ENCODE measurements at regions not wholly inside any gene's neighbourhood (a gene's known extent, or its start where the extent isn't known, plus 50 kb on each side); places are given as distances from the start of the nearest gene placed in this dataset.

- no peak for TF ChIP-seq ZNF513 (CRISPR knock-in tag; conservative IDR thresholded peaks at IDR 0.05)
- no peak for TF ChIP-seq SRSF4 (IDR thresholded peaks at IDR 0.05; ENCODE audit: low read depth, low read length, poor library complexity, severe bottlenecking)
- no peak for TF ChIP-seq SNAI1 (CRISPR knock-in tag; IDR thresholded peaks at IDR 0.05; ENCODE audit: borderline replicate concordance)
- 0 out of 2 replicates have a peak, but pooled peaks have one; percentile 30 for TF ChIP-seq ARID5B (CRISPR knock-in tag; IDR thresholded peaks at IDR 0.05)
- TF ChIP-seq NCOA2 (CRISPR knock-in tag; IDR thresholded peaks at IDR 0.05), result peak; percentile 11; the same call in 1 of the 2 replicates
- no peak for TF ChIP-seq ZNF292 (CRISPR knock-in tag; IDR thresholded peaks at IDR 0.05; ENCODE audit: borderline replicate concordance, low read depth)
- TF ChIP-seq MEIS2 (CRISPR knock-in tag; IDR thresholded peaks at IDR 0.05), result no peak
- TF ChIP-seq ZNF883 (CRISPR knock-in tag; IDR thresholded peaks at IDR 0.05; ENCODE audit: not compliant biosample characterization), result no peak
- no peak for TF ChIP-seq SOX13 (IDR thresholded peaks at IDR 0.05)
- TF ChIP-seq SOX13 (CRISPR knock-in tag; conservative IDR thresholded peaks at IDR 0.05 in 1 of 2, IDR thresholded peaks at IDR 0.05 in 1 of 2), result peak in 1 of 2 experiments; percentile 81; a peak in 2 of 4 replicates
- TF ChIP-seq ATF4 (CRISPR knock-in tag; IDR thresholded peaks at IDR 0.05), result peak in 1 of 2 experiments; percentile 69; a peak in 2 of 4 replicates
- no peak for TF ChIP-seq ATF5 (CRISPR knock-in tag; IDR thresholded peaks at IDR 0.05; ENCODE audit: low read depth)
- TF ChIP-seq ZBTB10 (CRISPR knock-in tag; IDR thresholded peaks at IDR 0.05; ENCODE audit: borderline replicate concordance), result 0 out of 2 replicates have a peak, but pooled peaks have one; percentile 18
- no peak for TF ChIP-seq ZNF263 (CRISPR knock-in tag; IDR thresholded peaks at IDR 0.05)
- no peak for TF ChIP-seq ZNF557 (CRISPR knock-in tag; IDR thresholded peaks at IDR 0.05)
- TF ChIP-seq ISL2 (CRISPR knock-in tag; IDR thresholded peaks at IDR 0.05), result peak; percentile 58
- no peak for TF ChIP-seq ZNF326 (CRISPR knock-in tag; IDR thresholded peaks at IDR 0.05; ENCODE audit: borderline replicate concordance)
- 0 out of 2 replicates have a peak, but pooled peaks have one; percentile 43 for TF ChIP-seq MBD4 (IDR thresholded peaks at IDR 0.05; ENCODE audit: borderline replicate concordance, low read length)
- 0 out of 2 replicates have a peak, but pooled peaks have one; percentile 7 for TF ChIP-seq SSRP1 (CRISPR knock-in tag; IDR thresholded peaks at IDR 0.05)
- 0 out of 2 replicates have a peak, but pooled peaks have one; percentile 24 for TF ChIP-seq SOX5 (CRISPR knock-in tag; IDR thresholded peaks at IDR 0.05; ENCODE audit: borderline replicate concordance)
- TF ChIP-seq ZNF563 (CRISPR knock-in tag; IDR thresholded peaks at IDR 0.05), result no peak
Measured at GRCh38 chr2:39546409-39546808, 109.3 kb upstream of the MAP4K3 start (continued).
